Testis (tissue), 2 donors: ENCODE measurements at regions not wholly inside any gene's neighbourhood (a gene's known extent, or its start where the extent isn't known, plus 50 kb on each side); places are given as distances from the start of the nearest gene placed in this dataset.

Experiments
- CTCF ChIP-seq, 3 experiments: fragments of 450-650 bp in 2 of 3; fragments of 200-600 bp in 1 of 3; sonication (generic) in 1 of 3; IDR thresholded peaks; one replicate each; pipeline ENCODE4 v1.5.1; 2016 to 2019; ENCODE audit warnings: antibody characterized with exemption in 3 of 3, mild to moderate bottlenecking in 2 of 3, moderate library complexity in 1 of 3
- POLR2A ChIP-seq: fragments of 450-650 bp; IDR thresholded peaks from one replicate; pipeline ENCODE4 v1.6.1; 2017; ENCODE audit warnings: antibody characterized with exemption, mild to moderate bottlenecking, moderate library complexity

- TF ChIP-seq CTCF (IDR thresholded peaks at IDR 0.05) (no peak), POLR2A (no peak)
These were observed 356.7 kb upstream of the MYT1L start for GRCh38 chr2:2687745-2688144.
